IMR-90 (cell line): ENCODE measurements at regions not wholly inside any gene's neighbourhood (a gene's known extent, or its start where the extent isn't known, plus 50 kb on each side); places are given as distances from the start of the nearest gene placed in this dataset.

Experiments
- ATAC-seq: fragments of 200-7000 bp; cut with Tn5 transposase; 2 replicates; pipeline ENCODE4 v1.9.1; 2020; ENCODE audit warnings: low read depth, mild to moderate bottlenecking, moderate library complexity
- BruUV-seq: library from RNA; stranded (reverse); fragments of 400-500 nt; replicated peaks from 2 replicates; lab custom pipeline; 2021; lab: Mats Ljungman, UMichigan
- CTCF ChIA-PET: fragments of 300-600 bp; formaldehyde crosslinking; extraction: SDS; loops from one replicate; lab custom pipeline; 2021; ENCODE audit warnings: antibody characterized with exemption; lab: Yijun Ruan, JAX
- POLR2A ChIA-PET: fragments of 300-600 bp; sonication (Branson Sonifier 250); formaldehyde crosslinking; loops from one replicate; lab custom pipeline; 2022; ENCODE audit warnings: antibody characterized with exemption; ENCODE audit not compliant: unreplicated experiment; lab: Charles Lee
- DNase-seq: peaks from one replicate; pipeline ENCODE4 v3.0.0; 2013
- H2AFZ ChIP-seq: replicated peaks from 2 replicates; pipeline ENCODE3; 2013; ENCODE audit warnings: low read length, mild to moderate bottlenecking; ENCODE audit not compliant: poor library complexity
- H2AK5ac ChIP-seq: 2 replicates; pipeline ENCODE4 v1.6.1; 2013; ENCODE audit warnings: low read depth, low read length, inconsistent platforms
- H2AK9ac ChIP-seq: replicated peaks from 2 replicates; pipeline ENCODE3; 2013; ENCODE audit warnings: mild to moderate bottlenecking, low read depth, low read length, moderate library complexity; ENCODE audit not compliant: poor library complexity
- H2BK120ac ChIP-seq: 2 replicates; pipeline ENCODE4 v1.6.1; 2013; ENCODE audit warnings: low read depth, low read length, inconsistent platforms
- H2BK15ac ChIP-seq: 3 replicates; pipeline ENCODE4 v1.6.1; 2013; ENCODE audit warnings: low read depth, low read length, inconsistent platforms
- H2BK20ac ChIP-seq: 2 replicates; pipeline ENCODE4 v1.6.1; 2013; ENCODE audit warnings: low read depth, mild to moderate bottlenecking, inconsistent platforms, low read length, moderate library complexity
- H2BK5ac ChIP-seq: 2 replicates; pipeline ENCODE4 v1.6.1; 2013; ENCODE audit warnings: mild to moderate bottlenecking, low read depth, low read length, inconsistent platforms; ENCODE audit not compliant: poor library complexity, severe bottlenecking
- H3K14ac ChIP-seq: replicated peaks from 2 replicates; pipeline ENCODE4 v1.6.1; 2013; ENCODE audit warnings: low read depth, low read length, inconsistent platforms
- H3K18ac ChIP-seq: 2 replicates; pipeline ENCODE4 v1.6.1; 2013; ENCODE audit warnings: low read depth, low read length, control low read depth
- H3K23ac ChIP-seq: 2 replicates; pipeline ENCODE4 v1.6.1; 2013; ENCODE audit warnings: low read depth, low read length, inconsistent platforms
- H3K27ac ChIP-seq: 2 replicates; pipeline ENCODE4 v1.5.1; 2013; ENCODE audit warnings: mild to moderate bottlenecking, control low read depth, low read length; ENCODE audit not compliant: insufficient read depth
- H3K27me3 ChIP-seq: 2 replicates; pipeline ENCODE4 v1.6.1; 2013; ENCODE audit warnings: low read length; ENCODE audit not compliant: control insufficient read depth, insufficient read depth
- H3K36me3 ChIP-seq: 2 replicates; pipeline ENCODE4 v1.6.1; 2013; ENCODE audit warnings: low read length, mixed read lengths; ENCODE audit not compliant: control insufficient read depth, insufficient read depth
- H3K4ac ChIP-seq: 2 replicates; pipeline ENCODE4 v1.6.1; 2013; ENCODE audit warnings: low read depth, low read length, inconsistent platforms
- H3K4me1 ChIP-seq: 2 replicates; pipeline ENCODE4 v1.6.1; 2013; ENCODE audit warnings: low read length, mixed read lengths; ENCODE audit not compliant: control insufficient read depth, insufficient read depth
- H3K4me2 ChIP-seq: 2 replicates; pipeline ENCODE4 v1.6.1; 2013; ENCODE audit warnings: low read depth, mild to moderate bottlenecking, control low read depth, low read length, moderate library complexity
- H3K4me3 ChIP-seq: 2 replicates; pipeline ENCODE4 v1.5.1; 2013; ENCODE audit warnings: low read depth, mild to moderate bottlenecking, control low read depth, low read length, moderate library complexity; ENCODE audit not compliant: insufficient read depth
- H3K56ac ChIP-seq: 2 replicates; pipeline ENCODE4 v1.6.1; 2013; ENCODE audit warnings: low read length, inconsistent platforms; ENCODE audit not compliant: insufficient read depth; ENCODE audit errors: extremely low read depth
- H3K79me1 ChIP-seq, 2 experiments: 2 replicates each; pipeline ENCODE4 v1.6.1; 2013; ENCODE audit warnings: low read length in 2 of 2, inconsistent platforms in 1 of 2, low read depth in 1 of 2
- H3K9ac ChIP-seq: 2 replicates; pipeline ENCODE4 v1.6.1; 2013; ENCODE audit warnings: low read depth, low read length, control low read depth
- H3K9me1 ChIP-seq: 2 replicates; pipeline ENCODE4 v1.6.1; 2013; ENCODE audit warnings: low read length, inconsistent platforms; ENCODE audit not compliant: insufficient read depth
- H3K9me3 ChIP-seq: 2 replicates; pipeline ENCODE4 v1.6.1; 2013; ENCODE audit warnings: low read length; ENCODE audit not compliant: control insufficient read depth, insufficient read depth
- H4K20me1 ChIP-seq: 2 replicates; pipeline ENCODE4 v1.6.1; 2013; ENCODE audit warnings: low read length, inconsistent platforms; ENCODE audit not compliant: insufficient read depth
- H4K5ac ChIP-seq: 2 replicates; pipeline ENCODE4 v1.6.1; 2013; ENCODE audit warnings: mild to moderate bottlenecking, low read depth, low read length, control low read depth
- H4K8ac ChIP-seq, 2 experiments: 2 replicates each; pipeline ENCODE4 v1.6.1; 2013; ENCODE audit warnings: low read depth in 2 of 2, low read length in 2 of 2, control low read depth in 1 of 2, inconsistent platforms in 1 of 2
- H4K91ac ChIP-seq: 2 replicates; pipeline ENCODE4 v1.6.1; 2013; ENCODE audit warnings: low read depth, low read length, inconsistent platforms; ENCODE audit not compliant: insufficient read depth
- BHLHE40 ChIP-seq: fragments of 150-350 bp; IDR thresholded peaks from 2 replicates; pipeline ENCODE4 v1.6.1; 2016; ENCODE audit warnings: mild to moderate bottlenecking, low read depth, low read length
- CEBPB ChIP-seq: IDR thresholded peaks from 2 replicates; pipeline ENCODE4 v1.6.1; 2012; ENCODE audit warnings: low read depth, low read length, improper control_type of control experiment
- CHD1 ChIP-seq: IDR thresholded peaks from 2 replicates; pipeline ENCODE4 v1.6.1; 2012; ENCODE audit warnings: low read depth, low read length, improper control_type of control experiment
- CTCF ChIP-seq: conservative IDR thresholded peaks from 2 replicates; pipeline ENCODE4 v1.5.1; 2012; ENCODE audit warnings: mild to moderate bottlenecking, low read depth, low read length, improper control_type of control experiment
- ELK1 ChIP-seq: fragments of 150-350 bp; IDR thresholded peaks from 2 replicates; pipeline ENCODE4 v1.6.1; 2016; ENCODE audit warnings: low read depth, mild to moderate bottlenecking, low read length, moderate library complexity, borderline replicate concordance
- FOS ChIP-seq: fragments of 150-350 bp; IDR thresholded peaks from 2 replicates; pipeline ENCODE4 v1.6.1; 2016; ENCODE audit warnings: low read depth, low read length
- MAFK ChIP-seq: IDR thresholded peaks from 2 replicates; pipeline ENCODE4 v1.6.1; 2012; ENCODE audit warnings: low read depth, low read length, improper control_type of control experiment
- MAZ ChIP-seq: IDR thresholded peaks from 2 replicates; pipeline ENCODE4 v1.6.1; 2012; ENCODE audit warnings: low read depth, mild to moderate bottlenecking, low read length, improper control_type of control experiment, moderate library complexity, borderline replicate concordance
- MXI1 ChIP-seq: IDR thresholded peaks from 2 replicates; pipeline ENCODE4 v1.6.1; 2012; ENCODE audit warnings: low read depth, mild to moderate bottlenecking, low read length, moderate library complexity, borderline replicate concordance
- NFE2L2 ChIP-seq: fragments of 150-350 bp; IDR thresholded peaks from 2 replicates; pipeline ENCODE4 v1.6.1; 2016; ENCODE audit warnings: low read depth, mild to moderate bottlenecking, low read length
- POLR2A ChIP-seq: IDR thresholded peaks from 2 replicates; pipeline ENCODE4 v1.6.1; 2012; ENCODE audit warnings: mild to moderate bottlenecking, low read depth, low read length
- RAD21 ChIP-seq: IDR thresholded peaks from 2 replicates; pipeline ENCODE4 v1.6.1; 2012; ENCODE audit warnings: low read length, improper control_type of control experiment
- RFX5 ChIP-seq: IDR thresholded peaks from 2 replicates; pipeline ENCODE4 v1.8.0; 2012; ENCODE audit warnings: low read depth, mild to moderate bottlenecking, low read length, moderate library complexity
- SMC3 ChIP-seq: fragments of 150-350 bp; IDR thresholded peaks from 2 replicates; pipeline ENCODE4 v1.6.1; 2016; ENCODE audit warnings: low read depth, mild to moderate bottlenecking, antibody characterized with exemption, low read length, moderate library complexity
- USF2 ChIP-seq: fragments of 150-350 bp; IDR thresholded peaks from 2 replicates; pipeline ENCODE4 v1.6.1; 2017; ENCODE audit warnings: mild to moderate bottlenecking, antibody characterized with exemption, low read length, low read depth
- WGBS, 2 experiments: methylation state at CpG; one replicate each; pipeline versions ENCODE4 v1.1.5 to v1.1.7; 2013; ENCODE audit warnings: missing lambda C conversion rate in 2 of 2; ENCODE audit not compliant: insufficient read length in 1 of 2; ENCODE audit errors: extremely low coverage in 2 of 2; 5-methylcytosine and 5-hydroxymethylcytosine counted together
- dilution Hi-C: fragments of 300-500 bp; cut with HindIII; formaldehyde crosslinking; loops from one replicate; pipeline ENCODE4 v1.14.3; 2018; ENCODE audit warnings: low sequenced_read_pairs; ENCODE audit not compliant: unreplicated experiment
- in situ Hi-C: fragments of 300-500 bp; cut with MboI; formaldehyde crosslinking; loops from 3 replicates; pipeline ENCODE4 v1.14.3; 2019; ENCODE audit warnings: low sequenced_read_pairs, inconsistent platforms, mixed read lengths
- intact Hi-C: fragments of 100-400 bp; cut with micrococcal nuclease; formaldehyde crosslinking; loops from 2 replicates; pipeline ENCODE4 v1.10.0; 2022

GRCh38 chr18:68482815-68483214 lies 232.1 kb downstream of the TMX3 start:
- Histone ChIP-seq H2AFZ (no peak overlapping the region), H2BK5ac (no peak overlapping the region), H3K9me1 (no peaks in the 10 kb centered on the region), H3K18ac (no peak overlapping the region), H2BK15ac (no peak overlapping the region), H3K14ac (no peak overlapping the region), H3K56ac (no peak overlapping the region), H4K91ac (no peak overlapping the region), H4K8ac (no peak overlapping the region), H3K4me1 (peaks cover 2% of the 10 kb centered on the region; the same call in 1 of the 2 replicates), H2BK120ac (peak overlapping the region; percentile 23; the same call in 1 of the 2 replicates), H3K23ac (no peak overlapping the region), H4K20me1 (no peaks in the 10 kb centered on the region), H2AK9ac (no peak overlapping the region), H3K9me3 (no peaks in the 10 kb centered on the region), H3K9ac (no peak overlapping the region), H2AK5ac (peak overlapping the region; percentile 1; the same call in 1 of the 2 replicates), H3K4ac (no peak overlapping the region), H2BK20ac (peak overlapping the region; percentile 17; the same call in 1 of the 2 replicates), H3K27ac (no peak overlapping the region), H3K36me3 (no peaks in the 10 kb centered on the region), H3K27me3 (no peaks in the 10 kb centered on the region), H3K4me2 (no peak overlapping the region), H3K79me1 (no peaks in the 10 kb centered on the region), H3K4me3 (no peak overlapping the region), H4K5ac (no peak overlapping the region)
- ChIA-PET CTCF (no interaction called here), POLR2A (no interaction called here)
- no CpG with 5 or more reads among the region's 3 CpGs for WGBS, 2 experiments
- in situ Hi-C loops (no loop called here), dilution Hi-C loops (no loop called here), intact Hi-C loops (no loop called here)
- no peak for ATAC-seq
- no peak for DNase-seq
- no TSS peak for BruUV-seq
- TF ChIP-seq USF2 (no peak), SMC3 (no peak), MXI1 (no peak), MAFK (no peak), POLR2A (no peak), CHD1 (no peak), BHLHE40 (no peak), RAD21 (no peak), NFE2L2 (no peak), RFX5 (no peak), CEBPB (no peak), ELK1 (no peak), FOS (no peak), CTCF (no peak), MAZ (no peak)
